SH-SY5Y (cell line): ENCODE measurements at regions not wholly inside any gene's neighbourhood (a gene's known extent, or its start where the extent isn't known, plus 50 kb on each side); places are given as distances from the start of the nearest gene placed in this dataset.

Experiments used
- GATA2 ChIP-seq: IDR thresholded peaks from 2 replicates; pipeline ENCODE4 v1.6.1; 2011; ENCODE audit warnings: mild to moderate bottlenecking, low read depth, low read length
- GATA3 ChIP-seq: IDR thresholded peaks from 2 replicates; pipeline ENCODE4 v1.6.1; 2011; ENCODE audit warnings: low read depth, mild to moderate bottlenecking, low read length, moderate library complexity

DNA sequence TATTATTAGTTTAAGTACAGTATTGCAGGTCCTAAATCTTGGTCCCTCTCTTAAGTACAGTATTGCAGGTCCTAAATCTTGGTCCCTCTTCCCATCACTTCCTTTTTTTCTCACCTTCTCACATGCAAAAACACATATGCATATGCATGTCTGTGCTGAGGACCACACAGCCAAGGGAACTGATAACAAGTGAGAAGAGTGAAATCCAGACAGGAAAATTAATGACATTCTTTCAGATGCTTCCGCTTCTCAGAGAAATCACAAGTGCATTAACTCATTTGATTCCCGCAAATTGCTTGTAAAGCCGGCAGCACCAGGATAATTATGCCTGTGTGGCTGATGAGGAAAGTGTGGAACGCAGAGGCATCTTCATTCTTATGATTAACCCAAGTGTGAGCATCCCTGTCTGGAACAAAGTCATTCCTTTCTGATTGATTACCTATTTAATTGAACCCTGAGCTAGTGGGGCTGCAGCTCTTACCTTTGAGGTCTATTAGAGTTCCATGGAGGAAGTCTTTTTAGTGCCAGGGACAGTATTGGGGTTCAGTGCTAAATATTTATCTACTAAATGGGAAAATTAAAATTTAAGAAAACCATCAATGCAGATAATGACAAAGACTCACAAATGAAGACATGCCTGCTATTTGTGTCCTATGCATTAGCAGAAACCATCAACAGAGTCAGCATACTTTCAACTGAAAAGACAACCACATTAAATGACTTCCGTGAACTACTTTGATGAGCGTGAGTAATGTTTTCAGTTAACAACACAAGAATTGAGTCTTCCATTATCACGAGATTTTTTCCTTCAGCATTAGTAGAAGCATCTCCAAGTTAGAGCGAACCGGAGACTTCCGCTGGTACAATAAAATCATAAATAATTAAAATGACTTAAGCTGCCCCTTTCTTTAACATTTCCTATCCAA lies 220.4 kb upstream of the SLC35G4 start:
- no peak for TF ChIP-seq GATA2
- no peak for TF ChIP-seq GATA3
